T-helper 17 cell (primary cell): ENCODE measurements at regions not wholly inside any gene's neighbourhood (a gene's known extent, or its start where the extent isn't known, plus 50 kb on each side); places are given as distances from the start of the nearest gene placed in this dataset.

Experiments
- ATAC-seq: fragments of 150-1000 bp; cut with Tn5 transposase; 2 replicates; pipeline ENCODE4 v1.10.0; 2021; ENCODE audit warnings: mild to moderate bottlenecking, moderate library complexity
- DNase-seq, 3 donors: peaks; one replicate each; pipeline versions ENCODE4 v3.0.0 to v3.0.0-alpha.2; 2020 to 2021
- H3K9me3 ChIP-seq: one replicate; pipeline ENCODE4 v1.7.0; 2013; ENCODE audit warnings: low read length, mild to moderate bottlenecking; ENCODE audit not compliant: control insufficient read depth, poor library complexity, severe bottlenecking
- H3K27ac Mint-ChIP-seq: one replicate; pipeline ENCODE4 v1.8.0; 2022; ENCODE audit warnings: mild to moderate bottlenecking, moderate library complexity, mixed read lengths
- H3K27me3 Mint-ChIP-seq: one replicate; pipeline ENCODE4 v1.8.0; 2022; ENCODE audit warnings: mixed read lengths
- H3K36me3 Mint-ChIP-seq: one replicate; pipeline ENCODE4 v1.8.0; 2022; ENCODE audit warnings: low read depth, mixed read lengths
- H3K4me1 Mint-ChIP-seq: one replicate; pipeline ENCODE4 v1.8.0; 2022; ENCODE audit warnings: mild to moderate bottlenecking, mixed read lengths
- H3K4me3 Mint-ChIP-seq: one replicate; pipeline ENCODE4 v1.8.0; 2022; ENCODE audit warnings: mild to moderate bottlenecking, moderate library complexity, mixed read lengths

GRCh38 chr6:124877468-124877867 is 84.8 kb upstream of the RNF217 start:
- Mint-ChIP-seq H3K27me3 (peaks cover 36% of the 10 kb centered on the region), H3K4me3 (no peak overlapping the region), H3K27ac (no peak overlapping the region), H3K4me1 (peaks cover 3% of the 10 kb centered on the region), H3K36me3 (peaks cover 2% of the 10 kb centered on the region)
- DNase-seq (no peak), ATAC-seq (no peak)
- no peaks in the 10 kb centered on the region for H3K9me3 ChIP-seq

- no peak overlapping the region for H3K4me3 Mint-ChIP-seq
- no peak for ATAC-seq
- H3K36me3 Mint-ChIP-seq = peaks cover 2% of the 10 kb centered on the region
- no peak for DNase-seq
- H3K27ac Mint-ChIP-seq = no peak overlapping the region
- H3K4me1 Mint-ChIP-seq = peaks cover 8% of the 10 kb centered on the region
- H3K9me3 ChIP-seq = no peaks in the 10 kb centered on the region
- peaks cover 34% of the 10 kb centered on the region for H3K27me3 Mint-ChIP-seq
Observed at GRCh38 chr6:124879110-124879991, 82.9 kb upstream of the RNF217 start.

- Mint-ChIP-seq H3K4me3 (no peak overlapping the region), H3K4me1 (peaks cover 8% of the 10 kb centered on the region), H3K27me3 (peaks cover 32% of the 10 kb centered on the region), H3K36me3 (peaks cover 2% of the 10 kb centered on the region), H3K27ac (no peak overlapping the region)
- no peaks in the 10 kb centered on the region for H3K9me3 ChIP-seq
- ATAC-seq (no peak), DNase-seq (no peak)
Observed at GRCh38 chr6:124879992-124880355, 82.3 kb upstream of the RNF217 start.

- H3K27me3 Mint-ChIP-seq = peaks cover 29% of the 10 kb centered on the region
- no peaks in the 10 kb centered on the region for H3K9me3 ChIP-seq
- no peak overlapping the region for H3K4me3 Mint-ChIP-seq
- peaks cover 2% of the 10 kb centered on the region for H3K36me3 Mint-ChIP-seq
- H3K27ac Mint-ChIP-seq = no peak overlapping the region
- H3K4me1 Mint-ChIP-seq = peaks cover 8% of the 10 kb centered on the region
- no peak for ATAC-seq
- DNase-seq = no peak
Observed at GRCh38 chr6:124881898-124882578, 80.2 kb upstream of the RNF217 start.

- H3K9me3 ChIP-seq = no peaks in the 10 kb centered on the region
- ATAC-seq = no peak
- Mint-ChIP-seq H3K36me3 (peaks cover 2% of the 10 kb centered on the region), H3K4me1 (peaks cover 8% of the 10 kb centered on the region), H3K27ac (no peak overlapping the region), H3K4me3 (no peak overlapping the region), H3K27me3 (peaks cover 24% of the 10 kb centered on the region)
- no peak for DNase-seq
Observed at GRCh38 chr6:124882579-124883393, 79.5 kb upstream of the RNF217 start.

GRCh38 chr6:124885171-124885570 is 77.1 kb upstream of the RNF217 start:
- Mint-ChIP-seq H3K4me1 (peaks cover 18% of the 10 kb centered on the region), H3K27ac (no peak overlapping the region), H3K27me3 (peaks cover 13% of the 10 kb centered on the region), H3K4me3 (no peak overlapping the region), H3K36me3 (no peaks in the 10 kb centered on the region)
- DNase-seq (no peak), ATAC-seq (no peak)
- no peaks in the 10 kb centered on the region for H3K9me3 ChIP-seq

- ATAC-seq (no peak), DNase-seq (no peak)
- Mint-ChIP-seq H3K27ac (peak overlapping the region; percentile 54), H3K36me3 (no peaks in the 10 kb centered on the region), H3K4me1 (peaks cover 15% of the 10 kb centered on the region), H3K4me3 (no peak overlapping the region), H3K27me3 (peaks cover 5% of the 10 kb centered on the region)
- no peaks in the 10 kb centered on the region for H3K9me3 ChIP-seq
Observed at GRCh38 chr6:124887872-124888580, 74.2 kb upstream of the RNF217 start.

GRCh38 chr6:124888581-124889371 is 73.5 kb upstream of the RNF217 start:
- ATAC-seq (peak; percentile 27), DNase-seq (no peak)
- no peaks in the 10 kb centered on the region for H3K27me3 Mint-ChIP-seq
- H3K4me1 Mint-ChIP-seq = peaks cover 13% of the 10 kb centered on the region
- H3K36me3 Mint-ChIP-seq = no peaks in the 10 kb centered on the region
- peak overlapping the region; percentile 79 for H3K4me3 Mint-ChIP-seq
- no peaks in the 10 kb centered on the region for H3K9me3 ChIP-seq
- H3K27ac Mint-ChIP-seq = peak overlapping the region; percentile 54

GRCh38 chr6:124901084-124901483 is 61.2 kb upstream of the RNF217 start:
- ATAC-seq (no peak), DNase-seq (no peak)
- H3K27ac Mint-ChIP-seq = no peak overlapping the region
- H3K4me1 Mint-ChIP-seq = no peaks in the 10 kb centered on the region
- no peaks in the 10 kb centered on the region for H3K27me3 Mint-ChIP-seq
- no peaks in the 10 kb centered on the region for H3K36me3 Mint-ChIP-seq
- H3K4me3 Mint-ChIP-seq = no peak overlapping the region
- H3K9me3 ChIP-seq = no peaks in the 10 kb centered on the region

GRCh38 chr6:124903797-124904196 is 58.4 kb upstream of the RNF217 start:
- Mint-ChIP-seq H3K4me3 (no peak overlapping the region), H3K27me3 (no peaks in the 10 kb centered on the region), H3K4me1 (no peaks in the 10 kb centered on the region), H3K27ac (no peak overlapping the region), H3K36me3 (no peaks in the 10 kb centered on the region)
- DNase-seq (no peak), ATAC-seq (no peak)
- H3K9me3 ChIP-seq = no peaks in the 10 kb centered on the region

- Mint-ChIP-seq H3K27ac (no peak overlapping the region), H3K36me3 (no peaks in the 10 kb centered on the region), H3K4me1 (no peaks in the 10 kb centered on the region), H3K4me3 (no peak overlapping the region), H3K27me3 (peaks cover 4% of the 10 kb centered on the region)
- no peaks in the 10 kb centered on the region for H3K9me3 ChIP-seq
- no peak for DNase-seq
- no peak for ATAC-seq
Observed at GRCh38 chr6:124907596-124907995, 54.6 kb upstream of the RNF217 start.
